ENCODE measurements at regions not wholly inside any gene's neighbourhood (a gene's known extent, or its start where the extent isn't known, plus 50 kb on each side); places are given as distances from the start of the nearest gene placed in this dataset.

DNA sequence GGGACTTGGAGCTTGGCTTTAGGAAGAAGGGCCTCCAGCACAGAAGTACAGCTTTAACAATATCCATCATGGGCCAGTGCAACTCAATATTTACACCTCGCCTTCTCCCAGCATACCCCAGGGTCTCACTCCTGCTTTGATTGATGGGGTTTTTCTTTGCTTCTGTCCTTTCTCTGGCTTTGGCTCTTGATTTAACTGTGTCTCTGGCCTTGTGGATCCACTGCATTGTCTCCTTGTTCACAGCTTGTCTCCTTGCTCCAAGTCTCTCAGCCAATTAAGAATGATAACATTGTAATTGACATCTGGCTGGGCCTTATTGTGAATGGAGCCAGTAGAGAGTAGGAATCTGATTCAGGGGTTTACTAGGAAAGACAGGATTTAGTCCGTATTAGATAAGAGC lies 1019.5 kb downstream of the TMEM182 start:
- TF ChIP-seq, protein P1, sequence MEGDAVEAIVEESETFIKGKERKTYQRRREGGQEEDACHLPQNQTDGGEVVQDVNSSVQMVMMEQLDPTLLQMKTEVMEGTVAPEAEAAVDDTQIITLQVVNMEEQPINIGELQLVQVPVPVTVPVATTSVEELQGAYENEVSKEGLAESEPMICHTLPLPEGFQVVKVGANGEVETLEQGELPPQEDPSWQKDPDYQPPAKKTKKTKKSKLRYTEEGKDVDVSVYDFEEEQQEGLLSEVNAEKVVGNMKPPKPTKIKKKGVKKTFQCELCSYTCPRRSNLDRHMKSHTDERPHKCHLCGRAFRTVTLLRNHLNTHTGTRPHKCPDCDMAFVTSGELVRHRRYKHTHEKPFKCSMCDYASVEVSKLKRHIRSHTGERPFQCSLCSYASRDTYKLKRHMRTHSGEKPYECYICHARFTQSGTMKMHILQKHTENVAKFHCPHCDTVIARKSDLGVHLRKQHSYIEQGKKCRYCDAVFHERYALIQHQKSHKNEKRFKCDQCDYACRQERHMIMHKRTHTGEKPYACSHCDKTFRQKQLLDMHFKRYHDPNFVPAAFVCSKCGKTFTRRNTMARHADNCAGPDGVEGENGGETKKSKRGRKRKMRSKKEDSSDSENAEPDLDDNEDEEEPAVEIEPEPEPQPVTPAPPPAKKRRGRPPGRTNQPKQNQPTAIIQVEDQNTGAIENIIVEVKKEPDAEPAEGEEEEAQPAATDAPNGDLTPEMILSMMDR (IDR thresholded peaks at IDR 0.05): no peak
- no peak for TF ChIP-seq POLR2A (IDR thresholded peaks at IDR 0.05)
- no peak for TF ChIP-seq EP300 (IDR thresholded peaks at IDR 0.05)
